ENCODE measurements at regions not wholly inside any gene's neighbourhood (a gene's known extent, or its start where the extent isn't known, plus 50 kb on each side); places are given as distances from the start of the nearest gene placed in this dataset.
"Not testable (repeated sequence)": the region's sequence is repeated elsewhere in the genome, so short reads cannot be mapped to it uniquely, and the experiment has no call there.

- TF ChIP-seq, protein P1, sequence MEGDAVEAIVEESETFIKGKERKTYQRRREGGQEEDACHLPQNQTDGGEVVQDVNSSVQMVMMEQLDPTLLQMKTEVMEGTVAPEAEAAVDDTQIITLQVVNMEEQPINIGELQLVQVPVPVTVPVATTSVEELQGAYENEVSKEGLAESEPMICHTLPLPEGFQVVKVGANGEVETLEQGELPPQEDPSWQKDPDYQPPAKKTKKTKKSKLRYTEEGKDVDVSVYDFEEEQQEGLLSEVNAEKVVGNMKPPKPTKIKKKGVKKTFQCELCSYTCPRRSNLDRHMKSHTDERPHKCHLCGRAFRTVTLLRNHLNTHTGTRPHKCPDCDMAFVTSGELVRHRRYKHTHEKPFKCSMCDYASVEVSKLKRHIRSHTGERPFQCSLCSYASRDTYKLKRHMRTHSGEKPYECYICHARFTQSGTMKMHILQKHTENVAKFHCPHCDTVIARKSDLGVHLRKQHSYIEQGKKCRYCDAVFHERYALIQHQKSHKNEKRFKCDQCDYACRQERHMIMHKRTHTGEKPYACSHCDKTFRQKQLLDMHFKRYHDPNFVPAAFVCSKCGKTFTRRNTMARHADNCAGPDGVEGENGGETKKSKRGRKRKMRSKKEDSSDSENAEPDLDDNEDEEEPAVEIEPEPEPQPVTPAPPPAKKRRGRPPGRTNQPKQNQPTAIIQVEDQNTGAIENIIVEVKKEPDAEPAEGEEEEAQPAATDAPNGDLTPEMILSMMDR (IDR thresholded peaks at IDR 0.05; ENCODE audit: low read length, missing control alignments), result no peak
- DNase-seq (ENCODE audit: low read depth), result no peak
These were observed 160.3 kb downstream of the MTHFS start for GRCh38 chr15:79736435-79737000.

GRCh38 chr15:79738143-79738542 is 158.7 kb downstream of the MTHFS start:
- H3K4me3 ChIP-seq (replicated peaks; ENCODE audit: low read depth, low read length), result no peak overlapping the region
- TF ChIP-seq, protein P1 (IDR thresholded peaks at IDR 0.05; ENCODE audit: low read length, missing control alignments), result no peak
- no peak for DNase-seq (ENCODE audit: low read depth)

More at GRCh38 chr15:79736435-79737000, 160.3 kb downstream of the MTHFS start:
- H3K4me3 ChIP-seq (replicated peaks; ENCODE audit: low read depth, low read length), result no peak overlapping the region

DNA sequence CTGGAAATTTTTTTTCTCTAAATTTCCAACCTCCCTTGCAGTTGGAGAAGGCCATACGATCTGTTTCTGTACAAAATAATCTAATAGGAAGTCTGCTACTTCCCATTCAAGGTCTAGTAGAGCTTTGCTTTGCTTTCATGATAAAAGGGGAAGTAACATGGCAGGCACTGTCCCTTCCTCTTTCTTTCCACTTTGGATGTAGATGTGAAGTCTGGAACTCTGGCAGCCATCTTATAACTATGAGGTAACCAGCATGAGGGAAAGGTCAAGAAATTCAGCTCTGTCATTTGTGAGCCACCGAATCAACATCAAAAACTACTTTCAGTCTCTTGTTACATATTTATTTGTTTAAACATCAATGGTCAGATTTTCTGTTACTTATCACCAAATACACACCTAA is 156.3 kb downstream of the MTHFS start:
- H3K4me3 ChIP-seq (replicated peaks; ENCODE audit: low read depth, low read length), result no peak overlapping the region
- TF ChIP-seq, protein P1 (IDR thresholded peaks at IDR 0.05; ENCODE audit: low read length, missing control alignments), result no peak
- DNase-seq (ENCODE audit: low read depth), result no peak

DNA sequence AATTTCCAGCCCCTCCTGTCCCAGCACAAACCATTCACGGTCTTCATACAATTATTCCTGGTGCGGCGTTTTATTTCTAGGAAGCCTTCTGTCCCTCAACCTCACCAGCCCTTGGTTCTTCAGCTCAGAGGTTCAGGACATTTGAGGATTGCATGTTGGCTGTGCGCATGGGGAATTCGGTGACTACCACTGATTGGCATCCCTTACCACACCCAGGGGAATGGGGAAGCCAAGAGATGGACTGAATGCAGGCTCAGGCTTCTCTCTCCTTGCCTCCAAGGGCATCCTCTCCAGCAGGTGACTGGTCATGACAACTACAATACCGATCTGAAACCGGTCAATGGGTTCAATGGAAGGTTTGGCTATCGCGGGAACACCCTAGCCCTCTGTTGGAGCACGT is 153.8 kb downstream of the MTHFS start:
- TF ChIP-seq, protein P1 (IDR thresholded peaks at IDR 0.05; ENCODE audit: low read length, missing control alignments), result no peak
- H3K4me3 ChIP-seq (replicated peaks; ENCODE audit: low read depth, low read length), result no peak overlapping the region
- no peak for DNase-seq (ENCODE audit: low read depth)

DNA sequence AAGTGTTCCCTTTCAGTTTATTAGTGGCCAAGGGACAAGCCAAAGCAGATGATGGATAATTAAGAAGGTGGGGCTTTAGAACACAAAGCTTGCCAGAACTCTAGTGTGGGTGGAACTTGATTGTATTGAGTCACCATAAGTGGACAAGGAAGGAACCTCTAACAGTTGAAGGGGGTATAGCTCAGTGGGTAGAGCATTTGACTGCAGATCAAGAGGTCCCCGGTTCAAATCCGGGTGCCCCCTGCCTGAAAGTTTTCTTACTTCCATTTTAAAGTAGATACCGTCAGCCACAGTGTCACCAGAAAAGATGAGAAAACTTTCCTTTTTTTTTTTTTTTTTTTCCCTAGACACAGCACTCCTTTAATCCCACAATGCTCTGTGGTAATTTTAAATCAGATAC is 152.3 kb downstream of the MTHFS start:
- not testable (repeated sequence) for H3K4me3 ChIP-seq (replicated peaks; ENCODE audit: low read depth, low read length); DNase-seq (ENCODE audit: low read depth)

DNA sequence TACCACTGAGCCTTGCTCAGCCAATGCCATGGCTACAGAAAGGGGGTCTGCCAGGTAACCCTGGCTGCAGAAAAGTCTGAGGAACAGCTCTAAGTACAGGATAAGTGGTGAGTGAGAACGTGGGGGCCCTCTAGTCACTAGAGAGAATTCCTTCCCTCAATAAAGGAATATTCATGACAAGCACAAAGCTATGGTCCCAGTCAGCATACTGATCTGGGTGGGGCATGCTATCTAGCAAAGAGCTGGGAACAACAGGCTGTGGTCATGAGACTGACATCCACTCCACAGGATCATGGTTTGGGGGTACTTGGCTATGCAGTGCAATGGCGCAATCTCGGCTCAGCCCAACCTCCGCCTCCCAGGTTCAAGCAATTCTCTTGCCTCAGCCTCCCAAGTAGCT is 140.4 kb downstream of the MTHFS start:
- no peak overlapping the region for H3K4me3 ChIP-seq (replicated peaks; ENCODE audit: low read depth, low read length)
- no peak for DNase-seq (ENCODE audit: low read depth)
- TF ChIP-seq, protein P1 (IDR thresholded peaks at IDR 0.05; ENCODE audit: low read length, missing control alignments), result no peak

DNA sequence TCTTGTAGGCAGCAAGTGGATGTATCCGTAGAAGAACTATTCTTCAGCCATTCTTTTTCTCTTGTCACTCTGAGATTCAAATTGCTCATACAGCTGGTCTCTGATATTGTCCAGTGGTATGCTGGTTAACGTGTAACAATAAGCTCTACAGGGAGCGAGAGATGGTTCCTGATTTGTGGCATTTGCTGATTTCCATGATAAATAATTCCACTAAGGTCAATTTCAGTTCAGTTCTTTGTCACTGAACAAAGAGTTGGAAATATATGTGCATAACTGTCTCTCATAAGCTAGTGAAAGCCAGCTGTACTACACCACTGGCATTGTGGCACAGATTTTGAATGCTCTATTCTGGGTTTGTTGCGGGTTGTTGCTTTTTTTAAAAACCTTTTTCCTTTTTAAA is 131.7 kb downstream of the MTHFS start:
- DNase-seq (ENCODE audit: low read depth), result no peak
- TF ChIP-seq, protein P1 (IDR thresholded peaks at IDR 0.05; ENCODE audit: low read length, missing control alignments), result no peak
- H3K4me3 ChIP-seq (replicated peaks; ENCODE audit: low read depth, low read length), result no peak overlapping the region
